ENCODE measurements at regions not wholly inside any gene's neighbourhood (a gene's known extent, or its start where the extent isn't known, plus 50 kb on each side); places are given as distances from the start of the nearest gene placed in this dataset.
"Not testable (repeated sequence)": the region's sequence is repeated elsewhere in the genome, so short reads cannot be mapped to it uniquely, and the experiment has no call there.

- Histone ChIP-seq H3K36me3 (ENCODE audit: insufficient read depth, low read length) (no peaks in the 10 kb centered on the region), H3K9ac (ENCODE audit: insufficient read length) (no peak overlapping the region), H3K27ac (no peak overlapping the region), H3K9me3 (ENCODE audit: low read depth, low read length) (no peaks in the 10 kb centered on the region), H3K4me3 (no peak overlapping the region)
- DNase-seq (ENCODE audit: low read depth, low spot score) = no peak
- TF ChIP-seq POLR2AphosphoS5 (IDR thresholded peaks at IDR 0.05; ENCODE audit: borderline replicate concordance, low read depth, low read length) (no peak), FOXP2 (optimal IDR thresholded peaks at IDR 0.05; ENCODE audit: control extremely low read depth, extremely low read length, insufficient read depth) (no peak), EZH2 (IDR thresholded peaks at IDR 0.05) (no peak)
Observed at GRCh38 chr17:63086483-63087185, 120.6 kb downstream of the TANC2 start.

- H3K9me3 ChIP-seq (ENCODE audit: low read depth, low read length); DNase-seq (ENCODE audit: low read depth, low spot score); H3K9ac ChIP-seq (ENCODE audit: insufficient read length); H3K27ac ChIP-seq; H3K4me3 ChIP-seq; H3K36me3 ChIP-seq (ENCODE audit: insufficient read depth, low read length): not testable (repeated sequence)
Observed at GRCh38 chr17:63090358-63091114, 124.5 kb downstream of the TANC2 start.

- not testable (repeated sequence) for H3K9me3 ChIP-seq (ENCODE audit: low read depth, low read length); H3K9ac ChIP-seq (ENCODE audit: insufficient read length); H3K27ac ChIP-seq; DNase-seq (ENCODE audit: low read depth, low spot score); H3K4me3 ChIP-seq; H3K36me3 ChIP-seq (ENCODE audit: insufficient read depth, low read length)
Observed at GRCh38 chr17:63091909-63092308, 125.9 kb downstream of the TANC2 start.

- no peaks in the 10 kb centered on the region for H3K9me3 ChIP-seq (ENCODE audit: low read depth, low read length)
- no peaks in the 10 kb centered on the region for H3K36me3 ChIP-seq (ENCODE audit: insufficient read depth, low read length)
- H3K4me3 ChIP-seq = no peak overlapping the region
- DNase-seq (ENCODE audit: low read depth, low spot score) = no peak
- TF ChIP-seq EZH2 (IDR thresholded peaks at IDR 0.05) = no peak
- no peak for TF ChIP-seq POLR2AphosphoS5 (IDR thresholded peaks at IDR 0.05; ENCODE audit: borderline replicate concordance, low read depth, low read length)
- no peak for TF ChIP-seq FOXP2 (optimal IDR thresholded peaks at IDR 0.05; ENCODE audit: control extremely low read depth, extremely low read length, insufficient read depth)
- H3K27ac ChIP-seq = no peak overlapping the region
- H3K9ac ChIP-seq (ENCODE audit: insufficient read length) = no peak overlapping the region
Observed at GRCh38 chr17:63094631-63095030, 128.6 kb downstream of the TANC2 start.

GRCh38 chr17:63095459-63095858, 129.4 kb downstream of the TANC2 start:
- no peak for DNase-seq (ENCODE audit: low read depth, low spot score)
- Histone ChIP-seq H3K27ac (no peak overlapping the region), H3K4me3 (no peak overlapping the region), H3K9me3 (ENCODE audit: low read depth, low read length) (no peaks in the 10 kb centered on the region), H3K36me3 (ENCODE audit: insufficient read depth, low read length) (no peaks in the 10 kb centered on the region), H3K9ac (ENCODE audit: insufficient read length) (no peak overlapping the region)
- TF ChIP-seq FOXP2 (optimal IDR thresholded peaks at IDR 0.05; ENCODE audit: control extremely low read depth, extremely low read length, insufficient read depth) (no peak), EZH2 (IDR thresholded peaks at IDR 0.05) (no peak), POLR2AphosphoS5 (IDR thresholded peaks at IDR 0.05; ENCODE audit: borderline replicate concordance, low read depth, low read length) (no peak)

- Histone ChIP-seq H3K4me3 (no peak overlapping the region), H3K9me3 (ENCODE audit: low read depth, low read length) (no peaks in the 10 kb centered on the region), H3K9ac (ENCODE audit: insufficient read length) (no peak overlapping the region), H3K36me3 (ENCODE audit: insufficient read depth, low read length) (no peaks in the 10 kb centered on the region), H3K27ac (no peak overlapping the region)
- no peak for TF ChIP-seq POLR2AphosphoS5 (IDR thresholded peaks at IDR 0.05; ENCODE audit: borderline replicate concordance, low read depth, low read length)
- no peak for TF ChIP-seq FOXP2 (optimal IDR thresholded peaks at IDR 0.05; ENCODE audit: control extremely low read depth, extremely low read length, insufficient read depth)
- no peak for TF ChIP-seq EZH2 (IDR thresholded peaks at IDR 0.05)
- no peak for DNase-seq (ENCODE audit: low read depth, low spot score)
Observed at GRCh38 chr17:63095879-63096278, 129.8 kb downstream of the TANC2 start.

- no peak overlapping the region for H3K4me3 ChIP-seq
- TF ChIP-seq POLR2AphosphoS5 (IDR thresholded peaks at IDR 0.05; ENCODE audit: borderline replicate concordance, low read depth, low read length) (no peak), FOXP2 (optimal IDR thresholded peaks at IDR 0.05; ENCODE audit: control extremely low read depth, extremely low read length, insufficient read depth) (no peak), EZH2 (IDR thresholded peaks at IDR 0.05) (no peak)
- H3K36me3 ChIP-seq (ENCODE audit: insufficient read depth, low read length) = no peaks in the 10 kb centered on the region
- no peak for DNase-seq (ENCODE audit: low read depth, low spot score)
- H3K27ac ChIP-seq = no peak overlapping the region
- no peak overlapping the region for H3K9ac ChIP-seq (ENCODE audit: insufficient read length)
- no peaks in the 10 kb centered on the region for H3K9me3 ChIP-seq (ENCODE audit: low read depth, low read length)
Observed at GRCh38 chr17:63096426-63096825, 130.4 kb downstream of the TANC2 start.

GRCh38 chr17:63099425-63099824, 133.4 kb downstream of the TANC2 start:
- H3K4me3 ChIP-seq = no peak overlapping the region
- DNase-seq (ENCODE audit: low read depth, low spot score) = no peak
- TF ChIP-seq POLR2AphosphoS5 (IDR thresholded peaks at IDR 0.05; ENCODE audit: borderline replicate concordance, low read depth, low read length) (no peak), FOXP2 (optimal IDR thresholded peaks at IDR 0.05; ENCODE audit: control extremely low read depth, extremely low read length, insufficient read depth) (no peak), EZH2 (IDR thresholded peaks at IDR 0.05) (no peak)
- H3K36me3 ChIP-seq (ENCODE audit: insufficient read depth, low read length) = no peaks in the 10 kb centered on the region
- H3K9me3 ChIP-seq (ENCODE audit: low read depth, low read length) = no peaks in the 10 kb centered on the region
- H3K27ac ChIP-seq = no peak overlapping the region
- no peak overlapping the region for H3K9ac ChIP-seq (ENCODE audit: insufficient read length)

- TF ChIP-seq POLR2AphosphoS5 (IDR thresholded peaks at IDR 0.05; ENCODE audit: borderline replicate concordance, low read depth, low read length) (no peak), EZH2 (IDR thresholded peaks at IDR 0.05) (no peak), FOXP2 (optimal IDR thresholded peaks at IDR 0.05; ENCODE audit: control extremely low read depth, extremely low read length, insufficient read depth) (no peak)
- DNase-seq (ENCODE audit: low read depth, low spot score) = no peak
Observed at GRCh38 chr17:63102034-63102433, 136.0 kb downstream of the TANC2 start.

More at GRCh38 chr17:63102034-63102433, 136.0 kb downstream of the TANC2 start:
- Histone ChIP-seq H3K36me3 (ENCODE audit: insufficient read depth, low read length) (no peaks in the 10 kb centered on the region), H3K9ac (ENCODE audit: insufficient read length) (no peak overlapping the region), H3K4me3 (no peak overlapping the region), H3K9me3 (ENCODE audit: low read depth, low read length) (no peaks in the 10 kb centered on the region), H3K27ac (no peak overlapping the region)
